OCI-LY1 (cell line): ENCODE measurements at regions not wholly inside any gene's neighbourhood (a gene's known extent, or its start where the extent isn't known, plus 50 kb on each side); places are given as distances from the start of the nearest gene placed in this dataset.

Experiments used
- H2AFZ ChIP-seq: fragments of 200-600 bp; sonication (generic), shearing (Covaris generic); 2 replicates; pipeline ENCODE4 v1.6.0; 2014; ENCODE audit warnings: antibody characterized with exemption, mild to moderate bottlenecking, low read length
- H3F3A ChIP-seq: fragments of 200-600 bp; sonication (generic), shearing (Covaris generic); 2 replicates; pipeline ENCODE4 v1.6.0; 2014; ENCODE audit warnings: mild to moderate bottlenecking, antibody characterized with exemption, low read length, moderate library complexity; ENCODE audit not compliant: insufficient read depth
- H3K27ac ChIP-seq: fragments of 200-600 bp; sonication (generic); 2 replicates; pipeline ENCODE4 v1.5.1; 2014; ENCODE audit warnings: low read length, mixed run types, mild to moderate bottlenecking, low read depth; ENCODE audit not compliant: poor library complexity, severe bottlenecking
- H3K27me3 ChIP-seq: fragments of 200-600 bp; sonication (generic); 2 replicates; pipeline ENCODE4 v1.6.0; 2014; ENCODE audit warnings: antibody characterized with exemption, mild to moderate bottlenecking, low read length, moderate library complexity; ENCODE audit not compliant: insufficient read depth
- H3K36me3 ChIP-seq: fragments of 200-600 bp; sonication (generic); 2 replicates; pipeline ENCODE4 v1.6.1; 2014; ENCODE audit warnings: mild to moderate bottlenecking, antibody characterized with exemption, low read length, moderate library complexity, mixed read lengths; ENCODE audit not compliant: insufficient read depth
- H3K4me1 ChIP-seq: fragments of 200-600 bp; sonication (generic); 2 replicates; pipeline ENCODE4 v1.5.1; 2014; ENCODE audit warnings: mild to moderate bottlenecking, low read length, moderate library complexity; ENCODE audit not compliant: insufficient read depth, severe bottlenecking
- H3K4me2 ChIP-seq: fragments of 200-600 bp; sonication (generic), shearing (Covaris generic); 2 replicates; pipeline ENCODE4 v1.6.1; 2014; ENCODE audit warnings: low read length
- H3K4me3 ChIP-seq: fragments of 200-600 bp; sonication (generic); 2 replicates; pipeline ENCODE4 v1.5.1; 2014; ENCODE audit warnings: low read length, low read depth, mild to moderate bottlenecking, mixed read lengths; ENCODE audit not compliant: poor library complexity, severe bottlenecking
- H3K79me2 ChIP-seq: fragments of 200-600 bp; shearing (Covaris generic); 2 replicates; pipeline ENCODE4 v1.6.1; 2016; ENCODE audit warnings: mixed run types, low read length, mixed read lengths; ENCODE audit not compliant: insufficient read depth
- H3K9ac ChIP-seq: fragments of 200-600 bp; sonication (generic), shearing (Covaris generic); 2 replicates; pipeline ENCODE4 v1.6.1; 2014; ENCODE audit warnings: mild to moderate bottlenecking, low read length, mixed read lengths
- H3K9me2 ChIP-seq: fragments of 200-600 bp; sonication (generic), shearing (Covaris generic); 2 replicates; pipeline ENCODE4 v1.6.1; 2014; ENCODE audit warnings: low read depth, mild to moderate bottlenecking, low read length, mixed read lengths
- H3K9me3 ChIP-seq: fragments of 200-600 bp; shearing (Covaris generic); 2 replicates; pipeline ENCODE4 v1.6.1; 2014; ENCODE audit warnings: low read length, mixed read lengths
- H4K20me1 ChIP-seq: fragments of 200-600 bp; sonication (generic), shearing (Covaris generic); 2 replicates; pipeline ENCODE4 v1.6.0; 2016; ENCODE audit warnings: mild to moderate bottlenecking, low read length; ENCODE audit not compliant: insufficient read depth
- CTCF ChIP-seq: fragments of 200-600 bp; sonication (generic), shearing (Covaris generic); IDR thresholded peaks from 2 replicates; pipeline ENCODE4 v1.5.1; 2017; ENCODE audit warnings: mild to moderate bottlenecking, antibody characterized with exemption, low read length, moderate library complexity, mixed read lengths
- EZH2 ChIP-seq: fragments of 200-600 bp; sonication (generic), shearing (Covaris generic); IDR thresholded peaks from 2 replicates; pipeline ENCODE4 v1.8.0; 2017; ENCODE audit warnings: borderline replicate concordance, mixed run types, mild to moderate bottlenecking, antibody characterized with exemption, low read length, moderate library complexity, mixed read lengths

GRCh38 chr15:85979929-85980328, 99.7 kb upstream of the AGBL1 start:
- H3K4me2 ChIP-seq, result no peak overlapping the region
- H3K36me3 ChIP-seq, result no peaks in the 10 kb centered on the region; the same call in 1 of the 2 replicates
- no peak overlapping the region for H3K9ac ChIP-seq
- no peak overlapping the region for H2AFZ ChIP-seq
- H3K4me1 ChIP-seq, result no peaks in the 10 kb centered on the region
- no peaks in the 10 kb centered on the region for H3F3A ChIP-seq
- H3K4me3 ChIP-seq, result no peak overlapping the region
- H3K27me3 ChIP-seq, result peaks cover 5% of the 10 kb centered on the region; the same call in 1 of the 2 replicates
- no peaks in the 10 kb centered on the region for H4K20me1 ChIP-seq
- peaks cover 10% of the 10 kb centered on the region for H3K9me3 ChIP-seq
- no peaks in the 10 kb centered on the region for H3K9me2 ChIP-seq
- TF ChIP-seq CTCF (no peak), EZH2 (no peak)
- H3K27ac ChIP-seq, result no peak overlapping the region
- H3K79me2 ChIP-seq, result no peaks in the 10 kb centered on the region

- no peak overlapping the region for H2AFZ ChIP-seq
- peaks cover 10% of the 10 kb centered on the region for H3K9me3 ChIP-seq
- no peak overlapping the region for H3K27ac ChIP-seq
- no peak for TF ChIP-seq EZH2
- TF ChIP-seq CTCF, result no peak
- H3K4me1 ChIP-seq, result no peaks in the 10 kb centered on the region
- no peaks in the 10 kb centered on the region for H4K20me1 ChIP-seq
- no peak overlapping the region for H3K4me3 ChIP-seq
- H3K36me3 ChIP-seq, result no peaks in the 10 kb centered on the region; the same call in 1 of the 2 replicates
- H3K9me2 ChIP-seq, result no peaks in the 10 kb centered on the region
- H3K79me2 ChIP-seq, result no peaks in the 10 kb centered on the region
- no peak overlapping the region for H3K4me2 ChIP-seq
- H3K9ac ChIP-seq, result no peak overlapping the region
- peaks cover 5% of the 10 kb centered on the region; the same call in 1 of the 2 replicates for H3K27me3 ChIP-seq
- no peaks in the 10 kb centered on the region for H3F3A ChIP-seq
Measured at GRCh38 chr15:85980946-85981345, 98.7 kb upstream of the AGBL1 start.

GRCh38 chr15:85984241-85984640, 95.4 kb upstream of the AGBL1 start:
- no peaks in the 10 kb centered on the region for H3K9me2 ChIP-seq
- H3K9me3 ChIP-seq, result 0 out of 2 replicates have a peak, but pooled peaks cover 3% of the 10 kb centered on the region
- no peak overlapping the region for H3K4me3 ChIP-seq
- no peak overlapping the region for H3K27ac ChIP-seq
- H3K9ac ChIP-seq, result no peak overlapping the region
- peaks cover 12% of the 10 kb centered on the region for H3K4me1 ChIP-seq
- H3K36me3 ChIP-seq, result no peaks in the 10 kb centered on the region; the same call in 1 of the 2 replicates
- H4K20me1 ChIP-seq, result no peaks in the 10 kb centered on the region
- no peaks in the 10 kb centered on the region for H3F3A ChIP-seq
- no peaks in the 10 kb centered on the region for H3K27me3 ChIP-seq
- no peak overlapping the region for H2AFZ ChIP-seq
- no peaks in the 10 kb centered on the region for H3K79me2 ChIP-seq
- TF ChIP-seq EZH2 (no peak), CTCF (no peak)
- H3K4me2 ChIP-seq, result no peak overlapping the region
